HEK293T (cell line): ENCODE measurements at regions not wholly inside any gene's neighbourhood (a gene's known extent, or its start where the extent isn't known, plus 50 kb on each side); places are given as distances from the start of the nearest gene placed in this dataset.

Experiments used
- ARNT ChIP-seq: fragments of 450-650 bp; IDR thresholded peaks from 2 replicates; pipeline ENCODE4 v1.6.1; 2017; ENCODE audit warnings: mild to moderate bottlenecking
- BHLHE40 ChIP-seq: fragments of 450-650 bp; IDR thresholded peaks from 2 replicates; pipeline ENCODE4 v1.6.1; 2016; ENCODE audit warnings: mild to moderate bottlenecking, moderate library complexity, borderline replicate concordance
- CTBP1 ChIP-seq: fragments of 450-650 bp; IDR thresholded peaks from 2 replicates; pipeline ENCODE4 v1.6.1; 2016; ENCODE audit warnings: borderline replicate concordance
- FOXA1 ChIP-seq: fragments of 450-650 bp; IDR thresholded peaks from 2 replicates; pipeline ENCODE4 v1.6.1; 2016; ENCODE audit warnings: mild to moderate bottlenecking
- FOXM1 ChIP-seq: fragments of 450-650 bp; IDR thresholded peaks from 2 replicates; pipeline ENCODE4 v1.6.1; 2017; ENCODE audit warnings: mild to moderate bottlenecking, borderline replicate concordance
- SP1 ChIP-seq: fragments of 450-650 bp; IDR thresholded peaks from 2 replicates; pipeline ENCODE4 v1.6.1; 2017
- ZNF384 ChIP-seq: fragments of 450-650 bp; IDR thresholded peaks from 2 replicates; pipeline ENCODE4 v1.6.1; 2016

- TF ChIP-seq CTBP1 (no peak), SP1 (no peak), FOXM1 (no peak), BHLHE40 (no peak), FOXA1 (no peak), ZNF384 (no peak), ARNT (no peak)
These were observed 533.2 kb downstream of the RFC3 start for GRCh38 chr13:34351134-34351533.
